Hepatic stellate cell (primary cell): ENCODE measurements at regions not wholly inside any gene's neighbourhood (a gene's known extent, or its start where the extent isn't known, plus 50 kb on each side); places are given as distances from the start of the nearest gene placed in this dataset.
"Not testable (repeated sequence)": the region's sequence is repeated elsewhere in the genome, so short reads cannot be mapped to it uniquely, and the experiment has no call there.

Experiments
- DNase-seq: peaks from one replicate; pipeline ENCODE4 v3.0.0; 2011; ENCODE audit warnings: low spot score

- DNase-seq = no peak
These were observed 1106.3 kb downstream of the BRD1 start for GRCh38 chr22:48721395-48721669.

GRCh38 chr22:48720662-48721394, 1106.8 kb downstream of the BRD1 start:
- DNase-seq = no peak

- no peak for DNase-seq
These were observed 1107.6 kb downstream of the BRD1 start for GRCh38 chr22:48719978-48720661.

- no peak for DNase-seq
These were observed 1108.7 kb downstream of the BRD1 start for GRCh38 chr22:48718818-48719500.

GRCh38 chr22:48717883-48718817, 1109.5 kb downstream of the BRD1 start:
- no peak for DNase-seq

GRCh38 chr22:48717076-48717810, 1110.4 kb downstream of the BRD1 start:
- DNase-seq = no peak

GRCh38 chr22:48716154-48716553, 1111.5 kb downstream of the BRD1 start:
- not testable (repeated sequence) for DNase-seq

- DNase-seq = no peak
These were observed 1112.2 kb downstream of the BRD1 start for GRCh38 chr22:48715511-48715910.

GRCh38 chr22:48714231-48714630, 1113.4 kb downstream of the BRD1 start:
- no peak for DNase-seq

GRCh38 chr22:48713272-48714205, 1114.1 kb downstream of the BRD1 start:
- DNase-seq = no peak

GRCh38 chr22:48712558-48713271, 1115.0 kb downstream of the BRD1 start:
- no peak for DNase-seq

- DNase-seq = no peak
These were observed 1116.0 kb downstream of the BRD1 start for GRCh38 chr22:48711669-48712068.

GRCh38 chr22:48711031-48711431, 1116.6 kb downstream of the BRD1 start:
- DNase-seq = no peak

- DNase-seq = no peak
These were observed 1117.3 kb downstream of the BRD1 start for GRCh38 chr22:48710410-48710809.

GRCh38 chr22:48709976-48710375, 1117.7 kb downstream of the BRD1 start:
- DNase-seq = no peak

GRCh38 chr22:48709453-48709852, 1118.2 kb downstream of the BRD1 start:
- no peak for DNase-seq

- no peak for DNase-seq
These were observed 1119.0 kb downstream of the BRD1 start for GRCh38 chr22:48708558-48709245.

GRCh38 chr22:48707763-48708557, 1119.7 kb downstream of the BRD1 start:
- no peak for DNase-seq
